ENCODE measurements at regions not wholly inside any gene's neighbourhood (a gene's known extent, or its start where the extent isn't known, plus 50 kb on each side); places are given as distances from the start of the nearest gene placed in this dataset.
"Not testable (repeated sequence)": the region's sequence is repeated elsewhere in the genome, so short reads cannot be mapped to it uniquely, and the experiment has no call there.

GRCh38 chr14:40009771-40010170, 577.5 kb upstream of the FBXO33 start:
- no peak for DNase-seq (ENCODE audit: low read depth)
- TF ChIP-seq CTCF (IDR thresholded peaks at IDR 0.05; ENCODE audit: control insufficient read depth, insufficient read depth, low read depth, low read length, missing control alignments): no peak
- H3K4me3 ChIP-seq (ENCODE audit: control insufficient read depth, low read depth, low read length): no peak overlapping the region

GRCh38 chr14:40008345-40008744, 576.1 kb upstream of the FBXO33 start:
- H3K4me3 ChIP-seq (ENCODE audit: control insufficient read depth, low read depth, low read length); DNase-seq (ENCODE audit: low read depth): not testable (repeated sequence)

- DNase-seq (ENCODE audit: low read depth): no peak
- H3K4me3 ChIP-seq (ENCODE audit: control insufficient read depth, low read depth, low read length): no peak overlapping the region
- no peak for TF ChIP-seq CTCF (IDR thresholded peaks at IDR 0.05; ENCODE audit: control insufficient read depth, insufficient read depth, low read depth, low read length, missing control alignments)
These were observed 572.8 kb upstream of the FBXO33 start for GRCh38 chr14:40004871-40005500.

DNA sequence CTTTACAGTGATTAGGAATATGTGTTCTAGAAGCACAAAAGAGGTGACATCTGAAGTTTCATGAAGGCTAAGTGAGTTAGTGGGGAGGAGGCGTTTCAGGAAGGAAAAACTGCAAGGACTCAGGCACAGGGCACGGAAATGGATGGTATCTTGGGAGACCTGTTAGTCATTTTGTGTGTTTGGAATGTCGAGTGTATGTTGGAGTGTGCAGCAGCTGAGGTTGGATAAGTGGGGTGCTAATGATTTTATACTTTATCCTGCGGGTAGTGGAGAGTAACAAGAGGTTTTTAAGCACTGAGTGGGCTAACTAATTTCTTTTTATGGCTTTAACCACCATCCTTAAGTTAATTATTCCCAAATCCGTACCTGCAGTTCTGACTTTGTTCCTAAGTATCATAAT, 571.5 kb upstream of the FBXO33 start:
- no peak for TF ChIP-seq CTCF (IDR thresholded peaks at IDR 0.05; ENCODE audit: control insufficient read depth, insufficient read depth, low read depth, low read length, missing control alignments)
- no peak overlapping the region for H3K4me3 ChIP-seq (ENCODE audit: control insufficient read depth, low read depth, low read length)
- no peak for DNase-seq (ENCODE audit: low read depth)

DNA sequence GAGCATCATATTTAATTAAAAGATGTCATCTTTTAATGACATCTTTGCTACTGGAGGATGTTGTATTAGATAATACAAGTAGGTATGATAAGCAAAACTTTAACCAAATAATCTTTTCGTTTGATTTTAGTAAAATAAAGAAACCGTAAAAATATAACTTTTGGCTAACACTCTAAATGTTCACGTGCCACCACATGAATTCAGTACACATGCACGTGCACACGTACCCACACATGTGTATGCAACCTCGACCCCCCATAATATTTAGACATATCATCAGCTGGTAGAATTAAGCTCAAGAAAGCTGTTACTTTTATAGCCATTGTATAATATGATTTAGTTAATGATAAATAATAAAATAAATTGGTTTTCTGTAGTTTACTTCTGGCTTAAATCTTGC, 566.6 kb upstream of the FBXO33 start:
- no peak overlapping the region for H3K4me3 ChIP-seq (ENCODE audit: control insufficient read depth, low read depth, low read length)
- no peak for TF ChIP-seq CTCF (IDR thresholded peaks at IDR 0.05; ENCODE audit: control insufficient read depth, insufficient read depth, low read depth, low read length, missing control alignments)
- DNase-seq (ENCODE audit: low read depth): no peak

GRCh38 chr14:39998114-39998513, 565.9 kb upstream of the FBXO33 start:
- no peak for TF ChIP-seq CTCF (IDR thresholded peaks at IDR 0.05; ENCODE audit: control insufficient read depth, insufficient read depth, low read depth, low read length, missing control alignments)
- H3K4me3 ChIP-seq (ENCODE audit: control insufficient read depth, low read depth, low read length): no peak overlapping the region
- no peak for DNase-seq (ENCODE audit: low read depth)

DNA sequence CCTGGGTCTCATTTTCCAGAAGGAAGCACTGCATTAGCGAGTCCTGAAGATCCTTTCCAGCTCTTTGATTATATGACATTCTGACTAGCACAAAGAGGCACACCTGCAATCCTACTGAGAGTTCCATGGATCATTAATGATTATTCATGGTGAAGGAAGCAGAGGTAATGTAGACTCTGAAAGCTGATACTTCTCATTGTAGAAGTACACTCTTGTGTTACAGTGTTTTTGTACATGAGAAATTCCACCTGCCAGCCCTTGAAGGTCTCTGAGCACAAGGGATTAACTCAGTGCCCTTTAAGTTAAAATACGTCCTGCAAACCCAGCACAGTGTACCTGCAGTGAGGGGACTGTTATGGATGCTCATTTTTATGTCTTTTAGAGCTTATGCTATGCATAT, 558.8 kb upstream of the FBXO33 start:
- TF ChIP-seq CTCF (IDR thresholded peaks at IDR 0.05; ENCODE audit: control insufficient read depth, insufficient read depth, low read depth, low read length, missing control alignments): no peak
- DNase-seq (ENCODE audit: low read depth): no peak
- no peak overlapping the region for H3K4me3 ChIP-seq (ENCODE audit: control insufficient read depth, low read depth, low read length)

All from AG09309 (cell line).